Endothelial cell of umbilical vein (primary cell): ENCODE measurements at regions not wholly inside any gene's neighbourhood (a gene's known extent, or its start where the extent isn't known, plus 50 kb on each side); places are given as distances from the start of the nearest gene placed in this dataset.

Experiments used
- BruUV-seq: library from RNA; stranded (reverse); fragments of 400-500 nt; replicated peaks from 2 replicates; lab custom pipeline; 2021; lab: Mats Ljungman, UMichigan
- CTCF ChIA-PET: fragments of 300-600, 350-600 bp; sonication (Branson Sonifier 250); formaldehyde crosslinking; loops from one replicate; lab custom pipeline; 2021; ENCODE audit warnings: antibody characterized with exemption, inconsistent platforms; lab: Charles Lee
- POLR2A ChIA-PET: fragments of 300-600, 350-600 bp; sonication (Branson Sonifier 250); formaldehyde crosslinking; loops from one replicate; lab custom pipeline; 2021; ENCODE audit warnings: antibody characterized with exemption, inconsistent platforms; lab: Charles Lee
- DNase-seq: peaks from one replicate; pipeline ENCODE4 v3.0.0-alpha.2; 2011; ENCODE audit warnings: low read depth, low spot score
- FAIRE-seq: peaks from 2 replicates; lab custom pipeline; 2011; peaks lifted over from hg19 to GRCh38; lab: Jason Lieb, UNC
- H2AFZ ChIP-seq: 2 replicates; pipeline ENCODE4 v1.6.0; 2012; ENCODE audit warnings: low read depth, low read length, control low read depth, inconsistent platforms
- H3K27ac ChIP-seq: 2 replicates; pipeline ENCODE4 v1.5.1; 2011; ENCODE audit warnings: low read depth, mild to moderate bottlenecking, control low read depth, low read length, moderate library complexity; ENCODE audit not compliant: insufficient read depth
- H3K27me3 ChIP-seq, 2 experiments: 2 replicates each; pipeline versions ENCODE4 v1.6.0 to v1.6.1; 2011; ENCODE audit warnings: low read length in 2 of 2, mixed read lengths in 1 of 2; ENCODE audit not compliant: control insufficient read depth in 2 of 2, insufficient read depth in 2 of 2
- H3K36me3 ChIP-seq, 2 experiments: 2 replicates in 1 of 2; 3 replicates in 1 of 2; pipeline ENCODE4 v1.5.1; 2011; ENCODE audit warnings: low read length in 2 of 2, mild to moderate bottlenecking in 1 of 2, moderate library complexity in 1 of 2; ENCODE audit not compliant: control insufficient read depth in 2 of 2, insufficient read depth in 2 of 2; ENCODE audit errors: extremely low read depth in 1 of 2
- H3K4me1 ChIP-seq: 3 replicates; pipeline ENCODE4 v1.5.1; 2011; ENCODE audit warnings: mild to moderate bottlenecking, low read length; ENCODE audit not compliant: control insufficient read depth, insufficient read depth; ENCODE audit errors: extremely low read depth
- H3K4me2 ChIP-seq: 2 replicates; pipeline ENCODE4 v1.6.1; 2011; ENCODE audit warnings: low read length, control low read depth, mixed read lengths; ENCODE audit not compliant: insufficient read depth
- H3K4me3 ChIP-seq, 3 experiments: fragments of 200-600 bp in 1 of 3; sonication (generic), shearing (Covaris generic) in 1 of 3; replicated peaks in 1 of 3; 2 replicates each; pipeline ENCODE4 v1.5.1; 2011 to 2016; ENCODE audit warnings: control low read depth in 3 of 3, low read length in 3 of 3, mild to moderate bottlenecking in 2 of 3, inconsistent platforms in 1 of 3, low read depth in 1 of 3, moderate library complexity in 1 of 3; ENCODE audit not compliant: insufficient read depth in 1 of 3
- H3K79me2 ChIP-seq: 2 replicates; pipeline ENCODE4 v1.6.0; 2012; ENCODE audit warnings: low read length, inconsistent platforms; ENCODE audit not compliant: control insufficient read depth, insufficient read depth
- H3K9ac ChIP-seq: replicated peaks from 2 replicates; pipeline ENCODE3; 2011; ENCODE audit warnings: low read length, control low read depth; ENCODE audit not compliant: insufficient read depth; ENCODE audit errors: extremely low read depth
- H3K9me1 ChIP-seq: replicated peaks from 3 replicates; pipeline ENCODE4 v1.6.0; 2011; ENCODE audit warnings: mild to moderate bottlenecking, low read length; ENCODE audit not compliant: control insufficient read depth, insufficient read depth; ENCODE audit errors: extremely low read depth
- H3K9me3 ChIP-seq: replicated peaks from 2 replicates; pipeline ENCODE4 v1.5.1; 2012; ENCODE audit warnings: low read length, inconsistent platforms; ENCODE audit not compliant: control insufficient read depth, insufficient read depth
- H4K20me1 ChIP-seq: replicated peaks from 2 replicates; pipeline ENCODE3; 2011; ENCODE audit warnings: mild to moderate bottlenecking, low read length; ENCODE audit not compliant: control insufficient read depth, insufficient read depth; ENCODE audit errors: extremely low read depth
- CTCF ChIP-seq, 2 donors: IDR thresholded peaks; 1 replicate in 1 of 2; 2 replicates in 1 of 2; pipeline ENCODE4 v1.5.1; 2011; ENCODE audit warnings: low read length in 2 of 2, mild to moderate bottlenecking in 2 of 2, moderate library complexity in 2 of 2, control low read depth in 1 of 2, inconsistent platforms in 1 of 2, low read depth in 1 of 2; ENCODE audit not compliant: insufficient read depth in 1 of 2; ENCODE audit errors: extremely low read depth in 1 of 2
- EZH2 ChIP-seq: IDR thresholded peaks from 2 replicates; pipeline ENCODE4 v1.6.1; 2012; ENCODE audit warnings: borderline replicate concordance, low read depth, mild to moderate bottlenecking, moderate library complexity, low read length, inconsistent platforms; ENCODE audit not compliant: severe bottlenecking
- FOS ChIP-seq: IDR thresholded peaks from 2 replicates; pipeline ENCODE4 v1.6.1; 2011; ENCODE audit warnings: mild to moderate bottlenecking, low read length, moderate library complexity, borderline replicate concordance; ENCODE audit not compliant: insufficient read depth
- GATA2 ChIP-seq: IDR thresholded peaks from 2 replicates; pipeline ENCODE4 v1.7.0; 2011; ENCODE audit warnings: low read depth, mild to moderate bottlenecking, moderate library complexity, mixed read lengths, low read length; ENCODE audit not compliant: insufficient read length, insufficient read depth
- JUN ChIP-seq: IDR thresholded peaks from 2 replicates; pipeline ENCODE4 v1.6.1; 2011; ENCODE audit warnings: borderline replicate concordance, low read depth; ENCODE audit not compliant: insufficient read length, insufficient read depth
- MYC ChIP-seq: IDR thresholded peaks from one replicate; pipeline ENCODE4 v1.6.1; 2011; ENCODE audit warnings: mild to moderate bottlenecking, low read depth, low read length
- POLR2A ChIP-seq: IDR thresholded peaks from 2 replicates; pipeline ENCODE4 v1.6.1; 2012; ENCODE audit warnings: low read depth, mild to moderate bottlenecking, control low read depth, low read length
- POLR2AphosphoS5 ChIP-seq: IDR thresholded peaks from 2 replicates; pipeline ENCODE4 v1.6.1; 2012; ENCODE audit warnings: low read depth, mild to moderate bottlenecking, control low read depth, low read length, moderate library complexity; ENCODE audit not compliant: insufficient read depth
- dilution Hi-C: fragments of 300-500 bp; cut with MboI; formaldehyde crosslinking; loops from one replicate; pipeline ENCODE4 v1.15.0; 2019; ENCODE audit warnings: low sequenced_read_pairs; ENCODE audit not compliant: extremely low pct_ligation_motif_present
- intact Hi-C: fragments of 100-400 bp; cut with micrococcal nuclease; formaldehyde crosslinking; loops from one replicate; pipeline ENCODE4 v1.10.0; 2022
- TF ChIP-seq, protein P1 (sequence below): IDR thresholded peaks from 2 replicates; pipeline ENCODE4 v1.6.1; 2011; ENCODE audit not compliant: insufficient read depth, insufficient read length

- no peak overlapping the region for H3K27ac ChIP-seq
- DNase-seq (no peak), FAIRE-seq (no peak)
- no peak overlapping the region for H3K4me2 ChIP-seq
- H3K79me2 ChIP-seq: no peaks in the 10 kb centered on the region
- ChIA-PET CTCF (no interaction called here), POLR2A (no interaction called here)
- H3K4me3 ChIP-seq: no peak overlapping the region
- no peaks in the 10 kb centered on the region for H3K9me1 ChIP-seq
- H3K4me1 ChIP-seq: no peaks in the 10 kb centered on the region
- intact Hi-C loops (no loop called here), dilution Hi-C loops (no loop called here)
- no peaks in the 10 kb centered on the region for H3K36me3 ChIP-seq
- no peak overlapping the region for H2AFZ ChIP-seq
- no peaks in the 10 kb centered on the region for H3K27me3 ChIP-seq
- H3K9ac ChIP-seq: no peak overlapping the region
- no peaks in the 10 kb centered on the region for H4K20me1 ChIP-seq
- BruUV-seq: no TSS peak
- H3K9me3 ChIP-seq: no peaks in the 10 kb centered on the region
- TF ChIP-seq JUN (no peak), CTCF (IDR thresholded peaks at IDR 0.05; ENCODE audit: extremely low read depth in 1 of 2, insufficient read depth in 1 of 2, low read depth in 1 of 2, low read length in 2 of 2) (no peak), EZH2 (no peak), FOS (no peak), POLR2AphosphoS5 (no peak), POLR2A (no peak), GATA2 (no peak), MYC (no peak)
- TF ChIP-seq, protein P1, sequence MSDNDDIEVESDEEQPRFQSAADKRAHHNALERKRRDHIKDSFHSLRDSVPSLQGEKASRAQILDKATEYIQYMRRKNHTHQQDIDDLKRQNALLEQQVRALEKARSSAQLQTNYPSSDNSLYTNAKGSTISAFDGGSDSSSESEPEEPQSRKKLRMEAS: no peak
These were observed 70.6 kb downstream of the RSL24D1 start for GRCh38 chr15:55126111-55126510.
